Heart left ventricle (tissue), 13 donors: ENCODE measurements at regions not wholly inside any gene's neighbourhood (a gene's known extent, or its start where the extent isn't known, plus 50 kb on each side); places are given as distances from the start of the nearest gene placed in this dataset.

Experiments
- POLR2A ChIP-seq, 2 donors: fragments of 450-650 bp; IDR thresholded peaks; one replicate each; pipeline ENCODE4 v1.6.1; 2017; ENCODE audit warnings: antibody characterized with exemption in 2 of 2, mild to moderate bottlenecking in 2 of 2, moderate library complexity in 2 of 2
- TF ChIP-seq, protein P1 (sequence below), 12 donors: fragments of 200-600 bp; sonication (generic) in 4 of 12; IDR thresholded peaks; one replicate each; pipeline versions ENCODE4 v1.5.0 to v1.8.0; 2018 to 2022; ENCODE audit warnings: antibody characterized with exemption in 12 of 12, mild to moderate bottlenecking in 5 of 12
- donor health status: ischemic (EF 13 %, LVEDD 7.1; RV severe dilation, severe dysfunction).
- donor health status: DM: no; HTN: yes; CAD: no.
- donor health status: DM: no; HTN: no; CAD: no.
- donor health status: ischemic (EF 25% LVEDD 6.9; RV normal size, moderate dysfunction).
- donor health status: ischemic (EF 25% LVEDD 5.7; RV mildly dilated, moderate dysfunction).
- donor health status: ischemic (EF 35%, LVEDD 5.7; RV mildly dilated, moderate dysfunction).
- donor health status: nonischemic (EF 11% LVEDD 7.7; RV severe dilation, severe dysfunction).
- donor health status: DM: yes; HTN: yes; CAD: no.
- donor health status: PGD.
- donor health status: ischemic (EF 29% LVEDD 5.4; RV normal size, mild dysfunction).
- donor health status: nonischemic (EF 23%, LVEDD 6.1; RV moderate dilation, normal function).

DNA sequence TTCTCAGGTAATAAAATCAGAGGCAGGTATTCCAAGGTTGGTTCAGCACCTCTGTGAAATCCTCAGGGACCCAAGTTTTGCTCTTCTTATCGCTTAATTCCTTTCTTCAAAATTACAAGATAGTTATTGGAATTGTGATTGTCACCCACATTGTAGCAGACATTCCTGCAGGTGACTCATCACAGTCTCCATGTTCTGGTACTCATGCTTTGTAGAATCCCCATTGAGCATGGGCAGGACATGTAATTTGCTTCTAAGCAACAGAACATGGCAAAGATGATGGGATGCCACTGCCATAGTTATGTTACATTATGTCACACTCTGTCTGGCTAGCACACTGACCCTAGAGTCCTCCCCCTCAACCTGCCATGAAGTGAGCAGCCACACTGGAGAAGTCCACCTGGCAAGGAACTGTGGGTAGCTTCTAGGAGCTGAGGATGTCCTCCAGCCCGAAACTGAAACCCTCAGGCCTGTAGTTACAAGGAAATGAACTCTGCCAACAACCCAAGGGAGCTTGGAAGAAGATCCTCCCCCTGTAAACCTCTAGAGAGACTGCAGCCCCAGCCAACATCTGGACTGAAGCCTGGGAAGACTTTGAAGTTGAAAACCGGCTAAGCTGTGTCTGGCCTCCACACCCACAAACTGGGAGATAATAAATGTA is 58.3 kb upstream of the GUCY1A1 start:
- TF ChIP-seq, protein P1, sequence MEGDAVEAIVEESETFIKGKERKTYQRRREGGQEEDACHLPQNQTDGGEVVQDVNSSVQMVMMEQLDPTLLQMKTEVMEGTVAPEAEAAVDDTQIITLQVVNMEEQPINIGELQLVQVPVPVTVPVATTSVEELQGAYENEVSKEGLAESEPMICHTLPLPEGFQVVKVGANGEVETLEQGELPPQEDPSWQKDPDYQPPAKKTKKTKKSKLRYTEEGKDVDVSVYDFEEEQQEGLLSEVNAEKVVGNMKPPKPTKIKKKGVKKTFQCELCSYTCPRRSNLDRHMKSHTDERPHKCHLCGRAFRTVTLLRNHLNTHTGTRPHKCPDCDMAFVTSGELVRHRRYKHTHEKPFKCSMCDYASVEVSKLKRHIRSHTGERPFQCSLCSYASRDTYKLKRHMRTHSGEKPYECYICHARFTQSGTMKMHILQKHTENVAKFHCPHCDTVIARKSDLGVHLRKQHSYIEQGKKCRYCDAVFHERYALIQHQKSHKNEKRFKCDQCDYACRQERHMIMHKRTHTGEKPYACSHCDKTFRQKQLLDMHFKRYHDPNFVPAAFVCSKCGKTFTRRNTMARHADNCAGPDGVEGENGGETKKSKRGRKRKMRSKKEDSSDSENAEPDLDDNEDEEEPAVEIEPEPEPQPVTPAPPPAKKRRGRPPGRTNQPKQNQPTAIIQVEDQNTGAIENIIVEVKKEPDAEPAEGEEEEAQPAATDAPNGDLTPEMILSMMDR (IDR thresholded peaks at IDR 0.05), result no peak
- no peak for TF ChIP-seq POLR2A (IDR thresholded peaks at IDR 0.05)
